Activated T-cell treated with anti-CD3 and anti-CD28 coated beads, Interleukin-2, amount 50 U/mL, for 24 hours (primary cell): ENCODE measurements at regions not wholly inside any gene's neighbourhood (a gene's known extent, or its start where the extent isn't known, plus 50 kb on each side); places are given as distances from the start of the nearest gene placed in this dataset.

Experiments
- DNase-seq: peaks from one replicate; pipeline ENCODE4 v3.0.0-alpha.2; 2020
- H3K27ac Mint-ChIP-seq: 2 replicates; pipeline ENCODE4 v1.8.0; 2020; ENCODE audit warnings: mild to moderate bottlenecking, mixed read lengths
- H3K27me3 Mint-ChIP-seq: 2 replicates; pipeline ENCODE4 v1.8.0; 2020; ENCODE audit warnings: mixed read lengths
- H3K36me3 Mint-ChIP-seq: 2 replicates; pipeline ENCODE4 v1.8.0; 2020; ENCODE audit warnings: low read depth, mixed read lengths
- H3K4me1 Mint-ChIP-seq: 2 replicates; pipeline ENCODE4 v1.8.0; 2020; ENCODE audit warnings: low read depth, mixed read lengths
- H3K4me3 Mint-ChIP-seq: 2 replicates; pipeline ENCODE4 v1.8.0; 2020; ENCODE audit warnings: mild to moderate bottlenecking, moderate library complexity, mixed read lengths
- H3K9me3 Mint-ChIP-seq: 2 replicates; pipeline ENCODE4 v1.8.0; 2020; ENCODE audit warnings: mixed read lengths

DNA sequence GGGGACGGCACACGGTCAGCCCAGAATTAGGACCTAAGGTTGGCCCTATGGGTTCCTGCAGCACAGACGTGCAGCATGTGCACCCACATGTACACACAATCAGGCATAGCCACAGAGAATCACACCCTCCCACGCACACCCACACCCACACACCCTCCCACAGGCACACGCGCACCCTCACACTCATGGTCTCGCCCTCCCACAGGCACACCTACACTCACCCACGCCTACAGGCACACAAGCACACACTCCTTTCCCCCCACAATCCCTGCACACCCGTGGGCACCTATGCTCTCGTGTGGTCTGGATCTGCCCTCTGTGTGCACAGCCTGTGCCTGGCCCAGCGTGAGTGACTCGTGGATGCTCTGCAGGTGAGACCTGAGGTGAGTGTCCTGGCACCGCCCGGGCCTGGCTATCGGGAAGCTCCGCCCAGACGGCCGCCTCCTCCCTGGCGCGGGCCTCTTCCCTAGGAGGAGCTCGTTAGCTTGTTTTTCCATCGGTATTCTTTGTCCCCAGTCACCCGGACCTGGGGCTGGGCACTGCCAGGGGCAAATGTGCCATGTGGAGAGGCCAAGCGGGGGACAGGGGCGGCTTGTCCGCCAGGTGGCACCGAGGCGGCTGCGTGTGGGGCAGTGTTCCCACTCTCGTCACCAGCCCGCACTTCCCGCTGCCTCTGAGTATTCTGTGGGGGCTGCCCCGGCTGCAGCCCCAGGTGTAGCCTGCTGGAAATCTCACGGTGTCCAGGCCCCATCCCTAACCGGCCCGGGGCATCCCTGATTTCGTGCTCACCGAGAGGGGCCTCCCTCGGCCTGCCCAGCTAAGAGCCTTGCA lies 110.2 kb upstream of the FAM20C start:
- peaks cover 6% of the 10 kb centered on the region for H3K27me3 Mint-ChIP-seq
- peak; percentile 11 for DNase-seq
- H3K4me1 Mint-ChIP-seq: no peaks in the 10 kb centered on the region
- no peaks in the 10 kb centered on the region for H3K36me3 Mint-ChIP-seq
- no peaks in the 10 kb centered on the region for H3K9me3 Mint-ChIP-seq
- no peak overlapping the region for H3K4me3 Mint-ChIP-seq
- H3K27ac Mint-ChIP-seq: no peak overlapping the region

DNA sequence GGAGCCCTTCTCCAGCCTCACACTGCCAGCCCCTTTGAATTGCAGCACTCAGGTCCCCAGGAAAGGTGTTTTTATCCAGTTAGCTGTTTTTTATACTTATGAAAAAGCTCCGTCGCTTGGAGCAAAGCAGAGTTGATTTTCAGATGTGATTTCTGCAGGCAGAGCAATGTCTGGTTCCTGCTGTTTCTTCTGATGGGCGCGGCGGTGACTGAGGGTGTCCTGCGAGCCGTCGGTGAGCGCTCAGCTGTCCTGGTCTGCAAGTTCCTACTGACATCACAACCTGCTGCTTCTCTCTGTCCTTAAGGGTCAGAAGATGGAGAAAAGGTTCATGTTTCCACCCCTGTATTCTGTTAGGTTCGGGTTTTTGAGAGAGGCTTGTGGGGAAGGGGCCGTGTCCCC lies 109.6 kb upstream of the FAM20C start:
- H3K36me3 Mint-ChIP-seq: no peaks in the 10 kb centered on the region
- no peak overlapping the region for H3K27ac Mint-ChIP-seq
- DNase-seq: no peak
- H3K4me3 Mint-ChIP-seq: no peak overlapping the region
- no peaks in the 10 kb centered on the region for H3K4me1 Mint-ChIP-seq
- H3K27me3 Mint-ChIP-seq: peaks cover 6% of the 10 kb centered on the region
- no peaks in the 10 kb centered on the region for H3K9me3 Mint-ChIP-seq

DNA sequence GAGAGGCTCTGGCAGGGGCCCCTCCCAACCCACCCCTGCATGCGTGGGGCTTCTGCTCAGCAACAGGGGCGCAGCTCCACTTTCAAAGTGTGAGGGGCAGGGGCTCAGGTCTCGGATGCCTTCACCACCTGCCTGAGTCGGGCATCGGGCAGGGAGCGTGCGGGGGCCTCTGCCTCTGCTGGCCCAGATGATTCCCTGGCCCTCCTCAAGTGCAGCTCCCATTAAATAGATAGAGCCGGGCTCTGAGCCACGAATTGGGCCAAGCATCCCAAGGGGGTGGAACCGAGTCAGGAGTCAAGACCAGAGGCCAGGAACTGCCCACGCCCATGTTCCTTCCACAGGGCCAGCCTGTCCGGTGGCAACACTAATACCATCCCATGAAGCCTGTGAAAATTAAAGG lies 108.9 kb upstream of the FAM20C start:
- Mint-ChIP-seq H3K36me3 (no peaks in the 10 kb centered on the region), H3K4me3 (no peak overlapping the region), H3K4me1 (no peaks in the 10 kb centered on the region), H3K27ac (no peak overlapping the region), H3K9me3 (no peaks in the 10 kb centered on the region), H3K27me3 (peaks cover 6% of the 10 kb centered on the region)
- peak; percentile 14 for DNase-seq

DNA sequence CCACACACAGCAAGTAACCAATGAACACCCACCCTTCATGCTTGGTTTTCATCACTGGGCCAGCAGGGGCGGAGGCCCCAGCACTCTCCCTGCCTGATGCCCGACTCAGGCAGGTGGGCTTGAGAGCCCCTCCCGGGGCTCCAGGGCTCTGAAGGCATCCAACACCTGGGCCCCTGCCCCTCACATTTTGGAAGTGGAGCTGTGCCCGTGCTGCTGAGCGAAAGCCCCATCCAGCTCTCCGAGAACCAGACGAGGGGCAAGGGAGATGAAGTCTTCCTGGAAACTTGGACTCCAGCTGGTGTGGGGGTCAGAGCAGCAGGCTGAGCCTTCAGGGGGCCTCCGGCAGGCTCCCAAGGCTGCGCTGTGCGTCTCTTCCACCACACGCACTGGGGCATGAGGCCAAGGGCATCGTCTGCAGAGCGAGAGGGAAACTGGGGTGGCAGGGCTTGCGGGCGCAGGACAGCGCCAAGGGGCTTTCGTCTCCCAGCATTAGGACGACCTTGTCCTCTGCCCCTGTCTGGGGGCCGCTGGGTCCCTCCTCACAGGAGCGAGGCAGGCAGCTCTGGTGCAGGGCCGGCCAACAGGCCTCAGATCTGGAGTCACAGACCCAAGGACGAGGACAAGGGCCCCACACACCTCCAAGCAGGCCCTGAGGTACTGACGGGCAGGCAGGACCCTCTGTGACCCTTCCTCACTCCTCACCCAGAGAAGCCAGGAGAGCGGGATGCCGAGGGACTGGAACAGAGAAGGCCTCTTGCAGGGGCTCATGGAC lies 108.3 kb upstream of the FAM20C start:
- Mint-ChIP-seq H3K27ac (no peak overlapping the region), H3K4me3 (no peak overlapping the region), H3K27me3 (peaks cover 6% of the 10 kb centered on the region), H3K4me1 (no peaks in the 10 kb centered on the region), H3K9me3 (no peaks in the 10 kb centered on the region), H3K36me3 (no peaks in the 10 kb centered on the region)
- peak; percentile 13 for DNase-seq

DNA sequence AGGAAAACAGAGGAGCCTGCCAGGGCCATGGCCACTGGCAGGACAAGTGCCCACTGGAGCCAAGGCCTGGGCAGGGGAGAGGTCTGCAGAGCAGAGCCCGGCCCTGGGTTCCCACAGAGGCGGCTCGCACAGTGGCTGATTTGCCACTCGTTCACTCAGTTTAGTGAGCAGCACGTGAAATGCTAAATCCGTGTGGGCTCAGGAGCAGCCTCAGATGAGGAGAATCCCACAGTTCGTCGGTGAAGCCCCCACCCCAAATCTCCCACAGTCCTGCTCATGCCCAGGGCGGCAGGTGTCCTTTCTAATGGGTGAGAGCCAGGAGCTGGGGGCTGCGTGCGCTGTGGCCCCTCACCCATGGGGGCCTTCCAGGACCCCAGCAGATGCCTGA lies 107.7 kb upstream of the FAM20C start:
- DNase-seq: no peak
- Mint-ChIP-seq H3K9me3 (no peaks in the 10 kb centered on the region), H3K27ac (no peak overlapping the region), H3K27me3 (peaks cover 6% of the 10 kb centered on the region), H3K4me1 (peaks cover 2% of the 10 kb centered on the region), H3K4me3 (no peak overlapping the region), H3K36me3 (no peaks in the 10 kb centered on the region)

DNA sequence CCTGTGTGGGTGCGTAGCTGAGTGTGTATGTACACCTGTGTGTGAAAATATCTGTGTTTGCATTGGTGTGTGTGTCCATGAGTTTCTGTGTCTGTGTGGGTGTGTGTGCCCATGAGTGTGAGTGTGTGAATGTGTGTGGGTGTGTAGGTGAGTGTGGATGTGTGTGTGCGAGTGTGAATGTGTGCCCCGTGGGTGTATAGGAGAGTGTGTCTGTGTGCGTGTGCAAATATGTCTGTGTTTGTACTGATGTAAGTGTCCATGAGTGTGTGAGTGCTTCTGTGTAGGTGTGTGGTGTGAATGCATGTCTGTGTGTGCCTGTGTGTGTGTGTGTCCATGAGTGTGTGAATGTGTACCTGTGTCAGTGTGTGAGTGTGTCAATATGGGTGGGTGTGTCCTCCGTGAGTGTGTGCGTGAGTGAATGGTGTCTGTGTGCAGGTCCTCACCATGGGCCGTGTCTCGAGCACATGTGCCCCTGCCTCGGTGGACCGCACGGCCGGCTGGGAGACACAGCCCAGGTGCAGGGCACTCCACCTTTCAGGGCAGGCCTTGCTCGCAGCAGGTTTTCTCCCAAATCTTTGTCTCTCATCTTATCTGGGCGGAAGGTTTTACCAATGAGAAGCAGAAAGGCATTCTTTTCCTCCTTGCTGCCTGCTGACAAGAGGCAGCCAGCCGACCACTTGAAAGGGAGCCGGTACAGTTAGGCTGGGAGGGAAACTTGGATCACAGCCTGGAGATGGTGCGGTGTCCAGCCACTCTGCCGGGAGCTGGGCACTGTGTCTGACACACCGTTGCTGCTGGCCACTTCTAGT lies 107.1 kb upstream of the FAM20C start:
- Mint-ChIP-seq H3K4me1 (peaks cover 4% of the 10 kb centered on the region), H3K9me3 (no peaks in the 10 kb centered on the region), H3K4me3 (no peak overlapping the region), H3K36me3 (no peaks in the 10 kb centered on the region), H3K27me3 (peaks cover 6% of the 10 kb centered on the region), H3K27ac (no peak overlapping the region)
- DNase-seq: peak; percentile 16

DNA sequence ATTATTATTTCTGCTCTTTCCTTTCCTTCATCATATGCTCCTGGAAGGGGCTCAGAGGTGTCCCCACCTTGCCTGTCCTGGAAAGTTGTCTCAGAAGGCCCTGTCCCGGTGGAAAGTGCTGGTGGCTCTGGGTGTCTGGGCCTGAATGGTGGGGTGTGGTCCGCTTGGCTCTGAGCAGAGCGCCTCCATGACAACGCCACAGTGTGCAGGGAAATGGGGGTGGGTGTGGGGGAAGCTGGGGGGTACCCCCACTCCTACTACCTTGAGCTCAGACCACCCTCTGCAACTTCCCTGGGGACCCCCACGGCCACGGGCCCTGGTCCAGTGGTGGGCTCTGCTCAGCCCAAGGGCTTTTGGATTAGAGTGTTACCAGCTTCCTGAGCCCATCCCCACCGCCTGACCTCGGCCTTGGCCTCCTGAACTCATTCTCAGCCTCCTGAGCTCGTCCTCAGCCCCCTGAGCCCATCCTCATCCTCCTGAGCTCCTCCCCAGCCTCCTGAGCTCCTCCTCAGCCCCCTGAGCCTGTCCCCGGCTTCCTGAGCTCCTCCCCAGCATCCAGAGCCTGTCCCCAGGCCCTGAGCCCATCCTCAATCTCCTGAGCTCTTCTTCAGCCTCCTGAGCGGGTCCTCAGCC lies 106.4 kb upstream of the FAM20C start:
- no peak overlapping the region for H3K4me3 Mint-ChIP-seq
- no peak for DNase-seq
- H3K9me3 Mint-ChIP-seq: no peaks in the 10 kb centered on the region
- peaks cover 7% of the 10 kb centered on the region for H3K27me3 Mint-ChIP-seq
- H3K4me1 Mint-ChIP-seq: peaks cover 7% of the 10 kb centered on the region
- peak overlapping the region; percentile 44 for H3K27ac Mint-ChIP-seq
- no peaks in the 10 kb centered on the region for H3K36me3 Mint-ChIP-seq

DNA sequence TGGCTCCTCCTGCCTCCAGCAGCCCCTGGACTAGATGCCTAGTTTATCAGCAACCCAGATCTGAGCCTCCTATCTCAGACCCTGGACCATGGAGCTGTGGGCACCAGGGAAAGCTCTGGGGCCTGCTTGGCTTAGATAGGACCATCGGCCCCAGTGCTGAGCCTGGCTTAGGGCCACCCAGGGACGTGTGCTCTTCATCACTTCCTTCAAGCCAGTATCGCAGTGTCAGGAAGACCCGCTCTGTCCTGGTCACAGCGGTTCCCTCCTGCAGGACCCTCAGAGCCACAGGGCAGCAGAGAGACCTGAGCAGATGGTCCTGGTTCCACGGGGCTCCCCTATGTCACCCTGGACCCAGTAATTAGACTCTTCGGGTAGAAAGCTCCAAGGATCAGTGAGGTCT lies 105.7 kb upstream of the FAM20C start:
- no peaks in the 10 kb centered on the region for H3K36me3 Mint-ChIP-seq
- H3K4me1 Mint-ChIP-seq: peaks cover 7% of the 10 kb centered on the region
- H3K4me3 Mint-ChIP-seq: no peak overlapping the region
- H3K27me3 Mint-ChIP-seq: peaks cover 4% of the 10 kb centered on the region
- no peaks in the 10 kb centered on the region for H3K9me3 Mint-ChIP-seq
- H3K27ac Mint-ChIP-seq: peak overlapping the region; percentile 44
- DNase-seq: peak; percentile 16

DNA sequence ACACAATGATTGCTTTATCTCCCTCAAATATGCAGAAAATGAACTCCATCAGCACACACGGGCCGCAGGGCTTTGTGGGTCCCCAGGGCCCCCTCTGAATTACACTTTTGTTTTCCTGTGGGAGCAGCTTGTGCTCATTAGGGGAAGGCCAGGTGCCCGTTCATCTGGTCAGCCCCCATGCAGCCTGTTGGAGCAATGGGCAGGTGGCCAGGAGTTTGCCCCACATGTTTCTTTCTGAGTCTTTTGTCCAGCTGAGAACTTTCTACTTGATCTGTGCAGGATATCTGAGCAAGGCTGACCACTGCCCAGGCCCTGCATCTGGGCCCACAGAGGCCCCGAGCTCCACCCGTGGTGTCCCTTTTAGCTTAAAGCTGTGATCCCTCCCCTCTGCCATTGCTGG lies 105.3 kb upstream of the FAM20C start:
- H3K27me3 Mint-ChIP-seq: peaks cover 4% of the 10 kb centered on the region
- H3K4me1 Mint-ChIP-seq: peaks cover 7% of the 10 kb centered on the region
- H3K36me3 Mint-ChIP-seq: no peaks in the 10 kb centered on the region
- no peak overlapping the region for H3K4me3 Mint-ChIP-seq
- no peaks in the 10 kb centered on the region for H3K9me3 Mint-ChIP-seq
- no peak for DNase-seq
- H3K27ac Mint-ChIP-seq: no peak overlapping the region

DNA sequence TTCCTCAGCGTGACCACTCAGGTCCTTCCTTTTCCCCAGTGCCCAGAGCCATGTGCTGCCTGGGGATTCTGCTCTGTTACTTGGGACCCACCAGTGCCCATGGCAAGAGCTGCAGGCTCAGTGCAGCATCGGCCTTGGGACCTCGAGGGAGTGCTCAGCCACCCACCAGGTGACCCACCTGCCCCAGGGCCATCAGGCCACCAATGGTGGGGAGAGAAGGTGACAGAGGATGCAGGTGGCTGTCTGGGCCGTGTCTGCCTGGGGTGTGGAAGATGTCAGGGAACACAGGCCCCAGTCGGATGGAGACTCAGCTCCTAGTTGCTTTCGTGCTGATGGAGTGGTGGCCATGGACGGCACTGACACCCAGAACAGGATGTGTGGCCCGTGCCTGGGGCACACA lies 104.7 kb upstream of the FAM20C start:
- Mint-ChIP-seq H3K4me3 (no peak overlapping the region), H3K36me3 (no peaks in the 10 kb centered on the region), H3K27me3 (peaks cover 4% of the 10 kb centered on the region), H3K4me1 (peaks cover 7% of the 10 kb centered on the region), H3K27ac (no peak overlapping the region), H3K9me3 (no peaks in the 10 kb centered on the region)
- no peak for DNase-seq

DNA sequence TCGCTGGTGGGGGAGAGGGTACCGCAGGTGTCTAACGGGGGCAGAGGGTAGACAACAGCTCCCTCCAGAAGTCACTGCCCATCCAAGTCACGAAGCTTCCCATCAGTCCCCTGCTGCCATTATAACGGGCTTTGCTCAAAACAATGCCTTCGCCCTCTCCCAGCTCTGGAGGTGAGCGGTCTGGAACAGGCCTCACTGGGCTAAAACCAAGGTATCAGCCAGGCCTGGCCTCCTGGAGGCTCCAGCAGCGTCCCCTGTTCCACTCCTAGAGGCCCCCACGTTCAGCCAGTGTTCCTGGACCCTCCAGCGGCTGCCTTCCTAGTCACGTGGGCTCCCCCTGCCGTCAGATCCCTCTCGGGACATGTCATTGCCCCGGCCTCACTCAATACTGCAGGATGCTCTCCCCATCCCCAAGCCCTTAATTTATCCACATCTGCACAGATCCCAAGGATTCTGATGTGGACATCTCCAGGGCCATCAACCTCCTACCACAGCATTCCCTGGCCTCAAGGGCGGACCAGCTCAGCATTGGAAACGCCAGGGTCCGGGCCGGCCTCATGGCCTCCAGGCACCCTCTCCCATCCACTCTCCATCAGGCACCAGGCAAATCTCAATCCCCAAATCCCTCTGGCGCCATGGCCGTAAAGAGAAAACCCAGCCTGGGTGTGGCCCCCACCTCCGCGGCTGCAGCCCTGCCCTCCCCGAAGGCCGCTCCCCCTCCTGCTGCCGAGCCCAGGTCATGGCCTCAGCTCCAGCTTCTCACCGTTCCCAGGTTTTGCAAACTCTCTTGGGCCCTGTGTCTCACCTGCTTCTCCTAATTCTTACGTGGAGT lies 104.1 kb upstream of the FAM20C start:
- Mint-ChIP-seq H3K4me3 (no peak overlapping the region), H3K4me1 (peaks cover 7% of the 10 kb centered on the region), H3K27ac (no peak overlapping the region)

DNA sequence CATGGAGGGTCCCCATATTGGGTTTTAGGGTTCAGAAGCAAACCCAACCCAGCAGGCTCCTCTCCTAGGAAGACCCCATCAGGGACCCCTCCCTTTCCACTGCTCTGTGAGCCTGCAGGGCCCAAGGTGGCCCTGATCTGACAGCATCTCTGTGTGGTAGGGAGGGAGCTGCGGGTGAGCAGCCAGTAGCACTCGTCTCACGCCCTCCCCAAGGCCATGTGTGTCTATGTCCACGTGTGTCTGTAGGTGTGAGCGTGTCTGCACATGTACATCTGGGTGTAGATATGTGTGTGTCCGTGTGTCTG lies 103.5 kb upstream of the FAM20C start:
- Mint-ChIP-seq H3K9me3 (no peaks in the 10 kb centered on the region), H3K27me3 (peaks cover 10% of the 10 kb centered on the region), H3K4me3 (no peak overlapping the region), H3K4me1 (peaks cover 7% of the 10 kb centered on the region), H3K27ac (no peak overlapping the region), H3K36me3 (no peaks in the 10 kb centered on the region)
- DNase-seq: no peak

More for the DNA sequence above, 104.1 kb upstream of the FAM20C start:
- Mint-ChIP-seq H3K36me3 (no peaks in the 10 kb centered on the region), H3K27me3 (peaks cover 7% of the 10 kb centered on the region), H3K9me3 (no peaks in the 10 kb centered on the region)
- DNase-seq: no peak

DNA sequence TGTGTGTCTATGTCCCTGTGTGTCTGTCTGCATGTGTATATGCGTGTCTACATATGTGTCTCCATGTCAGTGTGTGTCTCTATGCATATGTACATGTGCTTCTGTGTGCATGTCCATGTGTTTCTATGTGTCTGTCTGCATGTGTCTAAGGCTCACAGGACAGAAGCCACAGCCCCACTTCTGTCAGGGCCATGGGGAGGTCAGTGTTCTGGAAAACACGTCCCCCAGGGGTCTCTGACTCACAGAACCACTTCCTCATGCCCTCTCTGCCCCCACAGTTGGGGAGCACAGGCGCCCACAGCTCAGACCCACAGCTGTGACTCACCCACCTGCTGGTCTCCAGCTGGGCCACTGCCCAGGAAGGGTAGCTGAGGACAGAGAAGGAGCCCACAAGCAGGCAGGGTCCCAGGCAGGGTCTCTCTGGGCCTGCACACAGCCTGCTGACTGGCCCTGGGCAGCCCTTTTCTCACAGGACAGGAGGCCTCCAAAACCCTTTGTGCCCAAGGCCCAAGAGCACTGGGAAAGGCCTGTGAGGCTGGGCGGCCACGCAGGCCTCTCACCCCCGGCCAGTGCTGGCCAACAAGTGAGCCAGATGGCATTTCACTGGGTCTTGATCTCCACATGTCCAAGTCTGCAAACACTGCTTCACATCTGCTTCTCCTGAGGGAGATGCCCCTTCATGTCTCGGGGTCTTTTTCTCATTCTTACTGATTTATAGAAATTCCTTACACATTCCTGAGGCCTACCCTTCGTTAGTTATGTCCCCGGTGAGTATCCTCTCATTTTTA lies 102.9 kb upstream of the FAM20C start:
- H3K27ac Mint-ChIP-seq: no peak overlapping the region
- H3K4me3 Mint-ChIP-seq: no peak overlapping the region
- H3K27me3 Mint-ChIP-seq: peaks cover 10% of the 10 kb centered on the region
- H3K36me3 Mint-ChIP-seq: no peaks in the 10 kb centered on the region
- peaks cover 7% of the 10 kb centered on the region for H3K4me1 Mint-ChIP-seq
- peak; percentile 22 for DNase-seq
- H3K9me3 Mint-ChIP-seq: no peaks in the 10 kb centered on the region
